HG03066 (cell line): ENCODE measurements at regions not wholly inside any gene's neighbourhood (a gene's known extent, or its start where the extent isn't known, plus 50 kb on each side); places are given as distances from the start of the nearest gene placed in this dataset.

Experiments
- ATAC-seq: cut with Tn5 transposase; IDR thresholded peaks from one replicate; pipeline ENCODE4 v1.9.1; 2021; ENCODE audit warnings: low read depth; ENCODE audit not compliant: unreplicated experiment

- no peak for ATAC-seq
Observed at GRCh38 chr16:80148826-80149225, 392.0 kb upstream of the DYNLRB2 start.

GRCh38 chr16:80147026-80147655 lies 393.7 kb upstream of the DYNLRB2 start:
- ATAC-seq: no peak

- peak; percentile 94 for ATAC-seq
Observed at GRCh38 chr16:80144191-80144590, 396.6 kb upstream of the DYNLRB2 start.

- no peak for ATAC-seq
Observed at GRCh38 chr16:80142940-80143339, 397.9 kb upstream of the DYNLRB2 start.

GRCh38 chr16:80142281-80142680 lies 398.5 kb upstream of the DYNLRB2 start:
- ATAC-seq: no peak

GRCh38 chr16:80129791-80130190 lies 411.0 kb upstream of the DYNLRB2 start:
- no peak for ATAC-seq

GRCh38 chr16:80125677-80126076 lies 415.1 kb upstream of the DYNLRB2 start:
- ATAC-seq: no peak

- no peak for ATAC-seq
Observed at GRCh38 chr16:80123189-80123588, 417.6 kb upstream of the DYNLRB2 start.

GRCh38 chr16:80122115-80122514 lies 418.7 kb upstream of the DYNLRB2 start:
- ATAC-seq: no peak

GRCh38 chr16:80121522-80121909 lies 419.3 kb upstream of the DYNLRB2 start:
- no peak for ATAC-seq

- no peak for ATAC-seq
Observed at GRCh38 chr16:80120899-80121521, 419.8 kb upstream of the DYNLRB2 start.

GRCh38 chr16:80117556-80118130 lies 423.1 kb upstream of the DYNLRB2 start:
- ATAC-seq: no peak

- no peak for ATAC-seq
Observed at GRCh38 chr16:80116711-80117110, 424.1 kb upstream of the DYNLRB2 start.

GRCh38 chr16:80114699-80115098 lies 426.1 kb upstream of the DYNLRB2 start:
- no peak for ATAC-seq

- no peak for ATAC-seq
Observed at GRCh38 chr16:80113873-80114574, 426.8 kb upstream of the DYNLRB2 start.

- no peak for ATAC-seq
Observed at GRCh38 chr16:80109581-80109980, 431.2 kb upstream of the DYNLRB2 start.

- no peak for ATAC-seq
Observed at GRCh38 chr16:80107900-80108299, 432.9 kb upstream of the DYNLRB2 start.

- ATAC-seq: no peak
Observed at GRCh38 chr16:80105751-80106150, 435.0 kb upstream of the DYNLRB2 start.

GRCh38 chr16:80105160-80105559 lies 435.6 kb upstream of the DYNLRB2 start:
- no peak for ATAC-seq

- ATAC-seq: no peak
Observed at GRCh38 chr16:80104401-80104800, 436.4 kb upstream of the DYNLRB2 start.

- ATAC-seq: no peak
Observed at GRCh38 chr16:80103463-80103862, 437.3 kb upstream of the DYNLRB2 start.
